HEK293T (cell line): ENCODE measurements at regions not wholly inside any gene's neighbourhood (a gene's known extent, or its start where the extent isn't known, plus 50 kb on each side); places are given as distances from the start of the nearest gene placed in this dataset.
A peak's percentile ranks its signal among the peaks of the same experiment; 100 is the strongest.

Source experiments
- CTCF ChIA-PET: fragments of 350-600 bp; formaldehyde crosslinking; extraction: SDS; loops from one replicate; lab custom pipeline; 2021; ENCODE audit warnings: antibody characterized with exemption, inconsistent platforms; lab: Yijun Ruan, JAX
- POLR2A ChIA-PET: fragments of 350-600 bp; formaldehyde crosslinking; extraction: SDS; loops from one replicate; lab custom pipeline; 2020; ENCODE audit warnings: antibody characterized with exemption, inconsistent platforms; lab: Yijun Ruan, JAX
- DNase-seq: peaks from one replicate; pipeline ENCODE4 v3.0.0; 2012; ENCODE audit warnings: mixed read lengths; ENCODE audit errors: extremely low spot score
- ARNT ChIP-seq: fragments of 450-650 bp; IDR thresholded peaks from 2 replicates; pipeline ENCODE4 v1.6.1; 2017; ENCODE audit warnings: mild to moderate bottlenecking
- BHLHE40 ChIP-seq: fragments of 450-650 bp; IDR thresholded peaks from 2 replicates; pipeline ENCODE4 v1.6.1; 2016; ENCODE audit warnings: mild to moderate bottlenecking, moderate library complexity, borderline replicate concordance
- CTBP1 ChIP-seq: fragments of 450-650 bp; IDR thresholded peaks from 2 replicates; pipeline ENCODE4 v1.6.1; 2016; ENCODE audit warnings: borderline replicate concordance
- ELF4 ChIP-seq: fragments of 450-650 bp; IDR thresholded peaks from 2 replicates; pipeline ENCODE4 v1.6.1; 2017; ENCODE audit warnings: antibody characterized with exemption
- FOXA1 ChIP-seq: fragments of 450-650 bp; IDR thresholded peaks from 2 replicates; pipeline ENCODE4 v1.6.1; 2016; ENCODE audit warnings: mild to moderate bottlenecking
- FOXK2 ChIP-seq: fragments of 450-650 bp; IDR thresholded peaks from 2 replicates; pipeline ENCODE4 v1.6.1; 2016; ENCODE audit warnings: mild to moderate bottlenecking
- FOXM1 ChIP-seq: fragments of 450-650 bp; IDR thresholded peaks from 2 replicates; pipeline ENCODE4 v1.6.1; 2017; ENCODE audit warnings: mild to moderate bottlenecking, borderline replicate concordance
- HDGF ChIP-seq: fragments of 450-650 bp; IDR thresholded peaks from 2 replicates; pipeline ENCODE4 v1.6.1; 2017; ENCODE audit warnings: antibody characterized with exemption, borderline replicate concordance
- L3MBTL2 ChIP-seq: fragments of 450-650 bp; conservative IDR thresholded peaks from 2 replicates; pipeline ENCODE4 v1.6.1; 2016; ENCODE audit warnings: mild to moderate bottlenecking
- LEF1 ChIP-seq: fragments of 450-650 bp; IDR thresholded peaks from 2 replicates; pipeline ENCODE4 v1.6.1; 2017; ENCODE audit warnings: mild to moderate bottlenecking, borderline replicate concordance
- NFRKB ChIP-seq: fragments of 450-650 bp; IDR thresholded peaks from 2 replicates; pipeline ENCODE4 v1.6.1; 2016; ENCODE audit warnings: mild to moderate bottlenecking, moderate library complexity
- PKNOX1 ChIP-seq: fragments of 450-650 bp; IDR thresholded peaks from 2 replicates; pipeline ENCODE4 v1.6.1; 2016
- SP1 ChIP-seq: fragments of 450-650 bp; IDR thresholded peaks from 2 replicates; pipeline ENCODE4 v1.6.1; 2017
- SUZ12 ChIP-seq: fragments of 450-650 bp; IDR thresholded peaks from 2 replicates; pipeline ENCODE4 v1.6.1; 2016; ENCODE audit warnings: mild to moderate bottlenecking
- TARDBP ChIP-seq: fragments of 450-650 bp; IDR thresholded peaks from 2 replicates; pipeline ENCODE4 v1.6.1; 2016
- ZNF384 ChIP-seq: fragments of 450-650 bp; IDR thresholded peaks from 2 replicates; pipeline ENCODE4 v1.6.1; 2016

GRCh38 chr3:161682715-161683114 lies 186.1 kb downstream of the OTOL1 start:
- ChIA-PET POLR2A (no interaction called here), CTCF (no interaction called here)
- no peak for DNase-seq
- TF ChIP-seq L3MBTL2: no peak
- TF ChIP-seq BHLHE40: no peak
- TF ChIP-seq ZNF384: no peak

- ChIA-PET CTCF (no interaction called here), POLR2A (no interaction called here)
- no peak for DNase-seq
- peak; percentile 96 for TF ChIP-seq PKNOX1
- no peak for TF ChIP-seq SP1
- TF ChIP-seq ZNF384: peak; percentile 90
- TF ChIP-seq FOXA1: 0 out of 2 replicates have a peak, but pooled peaks have one; percentile 4
- peak; percentile 71; the same call in 1 of the 2 replicates for TF ChIP-seq LEF1
- peak; percentile 43; the same call in 1 of the 2 replicates for TF ChIP-seq ARNT
- no peak for TF ChIP-seq L3MBTL2
- TF ChIP-seq CTBP1: peak; percentile 41; the same call in 1 of the 2 replicates
These were observed 193.1 kb downstream of the OTOL1 start for GRCh38 chr3:161689584-161690298.

- TF ChIP-seq TARDBP (no peak), BHLHE40 (no peak), PKNOX1 (no peak), LEF1 (no peak), ZNF384 (no peak), FOXA1 (no peak), SUZ12 (no peak), FOXK2 (no peak), NFRKB (no peak), SP1 (no peak), CTBP1 (no peak), ELF4 (no peak), HDGF (no peak), L3MBTL2 (no peak), ARNT (no peak), FOXM1 (no peak)
- ChIA-PET CTCF (no interaction called here), POLR2A (no interaction called here)
- no peak for DNase-seq
These were observed 193.7 kb downstream of the OTOL1 start for GRCh38 chr3:161690299-161690620.

GRCh38 chr3:161691677-161692076 lies 195.1 kb downstream of the OTOL1 start:
- DNase-seq: no peak
- TF ChIP-seq FOXK2 (no peak), NFRKB (no peak), ZNF384 (no peak)
- POLR2A ChIA-PET: no interaction called here
- CTCF ChIA-PET: no interaction called here

GRCh38 chr3:161694682-161695564 lies 198.3 kb downstream of the OTOL1 start:
- TF ChIP-seq ELF4 (no peak), CTBP1 (peak; percentile 67; the same call in 1 of the 2 replicates), ZNF384 (no peak), PKNOX1 (peak; percentile 90), FOXK2 (no peak), NFRKB (no peak), SP1 (no peak), FOXA1 (no peak), ARNT (no peak)
- ChIA-PET CTCF (no interaction called here), POLR2A (no interaction called here)
- DNase-seq: no peak

GRCh38 chr3:161695811-161696210 lies 199.2 kb downstream of the OTOL1 start:
- DNase-seq: no peak
- CTCF ChIA-PET: interaction anchor here (0.6 kb wide), 1 partner anchor 20 kb away, joined by 3 read pairs; no protein-coding TSS in a partner anchor
- TF ChIP-seq HDGF: no peak
- no peak for TF ChIP-seq ARNT
- no peak for TF ChIP-seq PKNOX1
- TF ChIP-seq ELF4: no peak
- TF ChIP-seq ZNF384: no peak
- no peak for TF ChIP-seq FOXK2
- TF ChIP-seq TARDBP: no peak
- TF ChIP-seq FOXM1: no peak
- TF ChIP-seq L3MBTL2: no peak
- TF ChIP-seq SP1: no peak
- TF ChIP-seq BHLHE40: no peak
- TF ChIP-seq LEF1: no peak
- TF ChIP-seq NFRKB: no peak
- no peak for TF ChIP-seq FOXA1
- TF ChIP-seq SUZ12: no peak
- no peak for TF ChIP-seq CTBP1
- POLR2A ChIA-PET: no interaction called here
